AG04450 (cell line): ENCODE measurements at regions not wholly inside any gene's neighbourhood (a gene's known extent, or its start where the extent isn't known, plus 50 kb on each side); places are given as distances from the start of the nearest gene placed in this dataset.

Experiments used
- CTCF ChIA-PET: fragments of 300-600, 350-600 bp; formaldehyde crosslinking; extraction: SDS; loops from one replicate; lab custom pipeline; 2022; ENCODE audit warnings: antibody characterized with exemption, inconsistent platforms; lab: Charles Lee
- POLR2A ChIA-PET: fragments of 350-600 bp; formaldehyde crosslinking; extraction: SDS; loops from one replicate; lab custom pipeline; 2021; ENCODE audit warnings: antibody characterized with exemption, inconsistent platforms; lab: Yijun Ruan, JAX
- DNase-seq: peaks from one replicate; pipeline ENCODE4 v3.0.0-alpha.2; 2011; ENCODE audit warnings: low read depth, low spot score
- H3K27ac ChIP-seq: one replicate; pipeline ENCODE4 v1.5.1; 2012; ENCODE audit warnings: low read depth, low read length, control low read depth
- H3K27me3 ChIP-seq: one replicate; pipeline ENCODE4 v1.6.0; 2012; ENCODE audit warnings: low read length; ENCODE audit not compliant: control insufficient read depth, insufficient read depth
- H3K4me3 ChIP-seq: 2 replicates; pipeline ENCODE4 v1.5.1; 2011; ENCODE audit warnings: mild to moderate bottlenecking, low read depth, low read length, control low read depth
- H3K9me3 ChIP-seq: 2 replicates; pipeline ENCODE4 v1.5.1; 2012; ENCODE audit warnings: low read length; ENCODE audit not compliant: control insufficient read depth, insufficient read depth
- CTCF ChIP-seq: IDR thresholded peaks from 2 replicates; pipeline ENCODE4 v1.5.1; 2011; ENCODE audit warnings: low read depth, low read length, control low read depth, inconsistent platforms

GRCh38 chr18:37716106-37716735 is 150.6 kb upstream of the CELF4 start:
- no peak overlapping the region for H3K4me3 ChIP-seq
- TF ChIP-seq CTCF, result no peak
- peaks cover 24% of the 10 kb centered on the region for H3K9me3 ChIP-seq
- no peak overlapping the region for H3K27ac ChIP-seq
- no peak for DNase-seq
- H3K27me3 ChIP-seq, result no peaks in the 10 kb centered on the region
- POLR2A ChIA-PET, result no interaction called here
- CTCF ChIA-PET, result no interaction called here

GRCh38 chr18:37714691-37715090 is 149.1 kb upstream of the CELF4 start:
- DNase-seq, result no peak
- ChIA-PET CTCF (no interaction called here), POLR2A (no interaction called here)
- peaks cover 24% of the 10 kb centered on the region for H3K9me3 ChIP-seq
- H3K4me3 ChIP-seq, result no peak overlapping the region
- no peaks in the 10 kb centered on the region for H3K27me3 ChIP-seq
- TF ChIP-seq CTCF, result no peak
- H3K27ac ChIP-seq, result no peak overlapping the region

DNA sequence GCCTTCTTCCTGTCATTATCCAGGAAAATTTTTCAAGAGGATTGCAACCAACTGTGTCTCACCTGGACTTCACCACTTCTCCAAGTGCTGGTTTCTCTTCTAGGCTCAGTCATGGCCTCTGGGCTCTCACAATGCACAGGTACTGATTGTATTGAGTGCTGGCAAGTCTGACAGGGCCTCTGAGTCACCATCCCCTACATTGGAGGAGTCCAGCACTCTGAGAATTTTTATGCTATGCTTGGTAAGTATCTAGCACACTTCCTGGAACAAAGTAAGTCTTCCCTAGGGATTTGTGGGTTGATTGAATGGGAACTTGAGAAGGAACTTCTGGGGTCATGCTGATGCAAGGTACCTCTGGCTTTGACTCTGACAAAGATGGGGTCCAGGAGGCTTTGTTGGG is 147.2 kb upstream of the CELF4 start:
- Histone ChIP-seq H3K4me3 (no peak overlapping the region), H3K9me3 (peaks cover 19% of the 10 kb centered on the region), H3K27ac (no peak overlapping the region), H3K27me3 (no peaks in the 10 kb centered on the region)
- CTCF ChIA-PET, result no interaction called here
- no peak for TF ChIP-seq CTCF
- POLR2A ChIA-PET, result no interaction called here
- no peak for DNase-seq

DNA sequence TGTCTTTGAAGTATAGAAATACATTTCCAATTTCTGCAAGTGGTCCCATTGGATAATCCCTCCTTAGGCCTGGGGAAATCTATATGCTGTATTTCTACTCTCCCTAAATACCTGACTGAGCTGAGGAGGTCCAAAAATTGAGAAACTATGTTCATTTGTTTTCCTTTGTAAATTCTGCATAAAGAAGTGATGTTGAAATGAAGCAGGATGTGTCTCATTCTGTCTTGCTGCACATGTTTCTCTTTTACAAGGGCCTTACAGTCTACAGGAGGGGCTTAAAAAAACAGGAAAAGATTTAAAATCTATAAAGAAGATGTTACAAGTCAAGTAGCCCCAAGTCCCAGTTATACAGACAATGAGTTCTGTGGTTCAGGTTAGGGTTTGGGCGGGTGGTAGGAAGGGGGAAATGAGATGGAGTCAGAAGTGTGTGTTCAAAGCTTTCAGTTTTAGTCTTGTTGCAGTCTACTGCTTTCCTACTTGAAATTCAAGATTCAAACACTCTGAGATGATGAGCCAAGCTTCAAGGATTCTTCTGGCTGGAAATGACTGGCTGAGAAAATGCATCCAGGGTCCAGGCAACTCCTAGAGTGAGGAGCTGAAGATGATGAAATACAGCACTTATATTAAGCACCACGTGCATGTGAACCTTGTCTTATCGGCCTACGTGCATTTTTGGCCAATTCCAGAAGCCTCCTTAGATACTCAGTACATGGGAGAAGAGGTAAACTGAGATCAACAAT is 146.3 kb upstream of the CELF4 start:
- POLR2A ChIA-PET, result no interaction called here
- Histone ChIP-seq H3K9me3 (peaks cover 14% of the 10 kb centered on the region; the same call in 1 of the 2 replicates), H3K4me3 (no peak overlapping the region), H3K27me3 (no peaks in the 10 kb centered on the region), H3K27ac (no peak overlapping the region)
- no peak for TF ChIP-seq CTCF
- DNase-seq, result no peak
- CTCF ChIA-PET, result no interaction called here

DNA sequence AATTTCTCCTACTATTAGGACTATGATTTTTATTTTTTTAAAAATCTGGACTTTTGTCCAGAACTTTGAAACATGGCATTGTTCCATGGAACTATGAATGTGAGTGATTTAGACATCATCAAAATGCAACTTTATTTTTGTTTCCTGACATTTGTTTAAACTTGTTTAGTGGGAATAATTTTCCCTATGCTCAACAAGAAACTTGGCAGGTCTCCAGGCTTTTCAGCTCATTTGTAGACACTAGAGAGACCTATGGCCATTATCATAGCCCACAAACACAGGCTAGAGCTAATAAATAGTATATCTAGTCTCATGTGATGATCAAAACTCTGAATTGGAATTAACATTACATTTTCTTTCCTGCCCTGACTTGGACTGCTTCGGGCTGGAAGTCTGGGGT is 145.1 kb upstream of the CELF4 start:
- TF ChIP-seq CTCF, result no peak
- ChIA-PET POLR2A (no interaction called here), CTCF (no interaction called here)
- no peak for DNase-seq
- H3K4me3 ChIP-seq, result no peak overlapping the region
- H3K27me3 ChIP-seq, result no peaks in the 10 kb centered on the region
- no peak overlapping the region for H3K27ac ChIP-seq
- peaks cover 18% of the 10 kb centered on the region; the same call in 1 of the 2 replicates for H3K9me3 ChIP-seq
